HG03460 (cell line): ENCODE measurements at regions not wholly inside any gene's neighbourhood (a gene's known extent, or its start where the extent isn't known, plus 50 kb on each side); places are given as distances from the start of the nearest gene placed in this dataset.
"Not testable (repeated sequence)": the region's sequence is repeated elsewhere in the genome, so short reads cannot be mapped to it uniquely, and the experiment has no call there.

ENCODE experiments used
- ATAC-seq: cut with Tn5 transposase; IDR thresholded peaks from one replicate; pipeline ENCODE4 v1.9.1; 2021; ENCODE audit not compliant: unreplicated experiment

DNA sequence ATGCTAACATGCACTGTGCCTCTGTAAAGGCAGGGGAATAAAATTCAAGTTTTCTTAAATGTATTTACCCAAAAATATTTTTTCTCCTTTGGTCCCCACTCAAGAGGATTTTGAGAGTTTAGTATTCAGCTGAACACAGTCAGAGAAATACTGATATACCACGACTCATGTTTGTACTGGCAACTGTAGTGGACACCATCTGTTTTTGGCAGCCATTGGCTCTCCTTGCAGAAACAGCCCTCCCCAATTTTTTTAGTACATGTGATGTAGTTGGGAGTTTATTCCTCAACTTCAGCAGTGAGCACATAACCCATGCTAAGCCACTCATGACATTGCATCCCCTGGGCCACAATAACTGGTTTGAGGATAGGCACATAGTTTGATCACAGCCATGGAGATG is 154.8 kb upstream of the POU3F1 start:
- no peak for ATAC-seq

DNA sequence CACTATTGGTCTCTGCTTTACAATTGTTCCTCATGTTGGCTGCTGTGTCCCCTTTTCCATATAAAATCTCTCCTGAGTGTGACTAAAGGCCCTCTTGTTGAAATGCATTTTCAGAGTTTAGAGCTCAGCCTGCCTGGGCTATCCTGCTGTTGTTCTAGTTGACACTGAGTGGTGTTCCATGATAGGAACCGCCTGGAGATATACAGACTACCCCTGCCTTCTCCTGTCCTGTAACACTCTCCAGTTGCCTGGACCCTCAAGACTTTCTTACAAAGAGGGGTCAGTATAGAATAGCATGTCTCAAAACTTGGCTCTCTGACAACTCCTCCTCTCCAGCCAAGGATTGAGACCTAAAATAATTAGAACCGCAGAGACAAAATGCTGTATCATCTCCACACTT is 152.0 kb upstream of the POU3F1 start:
- no peak for ATAC-seq

DNA sequence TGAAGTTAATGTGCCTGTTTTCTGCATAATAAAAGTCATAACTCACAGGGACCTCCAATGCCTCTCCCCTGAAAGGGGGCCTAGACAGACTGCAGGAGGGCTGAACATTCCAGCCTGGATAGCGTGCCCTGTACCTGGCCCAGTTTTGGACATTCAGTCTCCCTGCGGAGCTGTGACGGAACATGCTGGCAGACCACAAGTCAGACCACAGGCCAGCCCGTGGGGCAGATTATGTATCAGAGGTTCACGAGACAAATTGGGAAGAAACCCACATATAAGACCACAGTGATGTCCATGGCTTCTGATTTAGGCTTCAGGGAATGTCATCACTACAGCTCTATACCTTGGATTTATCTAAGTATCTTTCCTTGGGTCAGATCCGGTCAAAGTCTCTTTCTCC is 151.5 kb upstream of the POU3F1 start:
- ATAC-seq: no peak

DNA sequence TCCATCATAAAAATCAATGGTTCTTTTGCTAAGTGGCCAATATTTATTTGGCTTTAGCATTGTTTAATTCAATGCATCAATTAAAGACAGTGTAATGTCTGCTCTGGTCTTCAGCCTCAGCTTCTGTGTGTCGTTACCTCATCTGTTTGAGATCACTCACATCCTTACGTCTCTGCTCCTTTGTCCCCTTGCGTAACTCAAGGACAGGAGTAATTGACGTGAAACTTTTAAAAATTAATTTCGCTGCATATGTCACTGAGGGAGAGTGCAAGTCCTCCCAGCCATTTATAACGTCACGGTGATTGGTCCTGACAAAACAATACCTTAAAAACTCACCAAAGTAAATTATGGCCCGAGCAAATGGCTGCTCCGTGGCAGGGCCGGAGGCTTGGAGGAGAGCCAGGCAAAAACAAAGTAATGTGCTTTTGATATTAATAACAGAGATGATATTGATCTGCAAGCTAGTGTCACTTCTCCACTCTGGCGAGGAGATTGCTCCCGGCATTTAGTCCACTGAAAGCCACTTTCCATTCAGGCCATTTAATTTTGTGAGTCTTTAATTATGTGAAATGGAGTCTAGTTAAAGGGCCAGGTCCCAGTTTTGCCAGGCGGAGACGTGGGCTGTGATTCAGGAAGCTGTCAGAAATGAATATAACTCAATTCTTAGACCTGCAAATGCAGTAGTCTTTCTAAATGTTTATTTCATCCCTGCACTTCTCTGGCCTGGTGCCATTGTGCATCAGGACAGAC is 150.9 kb upstream of the POU3F1 start:
- no peak for ATAC-seq

DNA sequence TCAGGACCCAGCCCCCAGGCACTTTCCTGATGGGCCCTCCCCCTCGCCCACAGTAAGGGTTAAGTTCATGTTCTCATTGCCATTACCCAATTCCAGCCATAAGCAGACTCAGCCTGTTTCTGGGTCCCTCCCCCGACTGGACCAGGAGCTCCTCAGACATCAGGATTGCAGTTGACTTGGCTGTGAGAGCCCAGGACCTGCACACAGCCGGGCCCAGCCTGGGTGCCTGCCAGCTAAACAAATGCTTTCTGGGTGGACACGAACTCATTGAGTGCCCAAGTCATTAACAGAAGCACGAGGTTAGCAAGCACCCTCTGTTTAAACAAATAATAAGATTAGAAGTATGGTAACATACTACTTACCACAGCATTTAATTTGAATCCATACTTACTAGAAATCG is 147.9 kb upstream of the POU3F1 start:
- no peak for ATAC-seq

DNA sequence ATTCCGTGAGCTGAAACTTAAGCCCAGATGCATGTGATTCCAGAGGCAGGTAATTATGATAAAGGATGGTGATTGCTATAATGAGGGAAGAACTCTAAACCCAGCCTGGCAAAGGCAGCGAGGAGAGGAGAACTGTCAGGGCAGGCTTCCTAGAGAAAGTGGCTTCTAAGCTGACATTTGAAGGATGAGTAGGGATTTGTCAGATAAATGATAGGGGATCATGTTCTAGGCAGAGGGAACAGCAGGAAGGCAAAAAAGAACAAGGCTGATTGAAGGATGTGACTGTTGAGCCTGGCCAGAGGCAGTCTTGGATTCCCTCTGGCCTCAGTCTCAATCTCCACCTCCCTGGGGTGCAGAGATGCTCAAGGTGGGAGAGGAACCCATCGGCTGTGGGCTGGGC is 146.4 kb upstream of the POU3F1 start:
- ATAC-seq: no peak

DNA sequence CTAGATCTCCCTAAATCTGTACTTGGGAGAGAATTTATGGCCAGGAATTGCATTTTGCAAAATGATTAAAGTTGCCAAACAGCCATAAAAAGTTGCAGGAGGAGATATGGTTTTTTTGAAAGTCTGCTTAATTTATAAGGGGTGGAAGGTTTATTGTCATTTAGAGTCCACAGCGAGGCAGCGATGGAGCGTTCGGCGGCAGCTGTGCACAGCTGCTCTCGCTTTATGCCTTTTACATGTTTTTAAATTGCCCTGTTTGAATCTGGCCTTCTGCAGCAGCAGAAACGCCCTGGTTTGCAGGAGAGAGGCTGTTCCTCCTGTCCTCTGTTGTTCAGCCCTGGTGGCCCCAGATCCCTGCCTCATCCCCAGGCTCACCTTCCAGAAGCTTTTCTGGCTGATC is 144.9 kb upstream of the POU3F1 start:
- no peak for ATAC-seq

DNA sequence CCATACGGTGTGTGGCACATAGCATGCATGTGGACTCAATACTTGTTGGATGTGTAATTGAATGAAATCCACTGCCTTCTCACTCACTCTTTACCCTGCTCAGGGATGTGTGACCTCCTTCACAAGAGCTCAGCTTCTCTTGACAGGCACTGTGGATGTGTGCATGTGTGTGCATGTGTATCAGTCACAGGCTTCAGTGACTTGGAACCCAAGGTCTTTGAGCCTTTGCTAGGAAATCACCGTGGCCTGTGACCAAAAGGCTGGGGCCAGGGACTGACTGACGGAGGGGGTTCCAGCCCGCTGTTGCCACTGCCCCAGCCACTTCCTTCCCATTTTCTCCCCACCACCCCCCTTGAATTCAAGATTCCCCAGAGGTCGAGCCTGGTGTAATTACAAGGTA is 144.4 kb upstream of the POU3F1 start:
- no peak for ATAC-seq

DNA sequence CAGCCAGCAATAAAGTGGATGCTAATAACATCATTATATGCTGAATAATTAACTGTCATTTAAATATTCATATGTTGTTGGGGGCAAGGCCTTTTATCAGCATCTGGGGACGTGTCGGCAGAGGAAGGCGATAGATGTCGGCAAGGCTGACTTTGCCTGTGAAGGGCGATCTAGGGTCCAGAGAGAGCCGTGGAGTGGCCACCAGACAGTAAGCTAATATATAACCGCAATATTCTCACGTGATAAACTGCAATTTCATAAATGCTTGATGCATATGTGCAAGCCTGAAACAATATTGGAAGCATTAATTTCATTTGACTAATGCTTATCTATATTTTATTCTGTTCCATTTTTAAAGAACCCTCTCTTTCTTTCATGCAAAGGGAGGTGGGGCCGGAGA is 141.0 kb upstream of the POU3F1 start:
- no peak for ATAC-seq

DNA sequence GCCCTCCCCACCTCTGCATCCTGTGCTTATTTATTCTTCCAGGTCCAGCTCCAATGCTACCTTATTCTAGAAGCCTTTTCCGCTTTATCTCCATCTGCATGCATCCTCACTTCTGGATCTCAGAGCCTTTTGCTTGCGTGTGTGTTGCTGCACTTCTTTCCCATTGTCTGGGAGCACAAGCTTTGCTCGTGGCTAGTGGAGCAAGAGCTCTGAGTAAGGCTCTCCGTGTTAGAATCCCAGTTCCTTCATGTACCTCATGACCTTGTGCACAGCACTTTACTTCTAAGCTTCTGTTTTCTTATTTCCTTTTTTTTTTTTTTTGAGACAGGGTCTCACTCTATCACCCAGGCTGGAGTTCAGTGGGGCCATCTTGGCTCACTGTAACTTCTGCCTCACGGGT is 140.0 kb upstream of the POU3F1 start:
- no peak for ATAC-seq

DNA sequence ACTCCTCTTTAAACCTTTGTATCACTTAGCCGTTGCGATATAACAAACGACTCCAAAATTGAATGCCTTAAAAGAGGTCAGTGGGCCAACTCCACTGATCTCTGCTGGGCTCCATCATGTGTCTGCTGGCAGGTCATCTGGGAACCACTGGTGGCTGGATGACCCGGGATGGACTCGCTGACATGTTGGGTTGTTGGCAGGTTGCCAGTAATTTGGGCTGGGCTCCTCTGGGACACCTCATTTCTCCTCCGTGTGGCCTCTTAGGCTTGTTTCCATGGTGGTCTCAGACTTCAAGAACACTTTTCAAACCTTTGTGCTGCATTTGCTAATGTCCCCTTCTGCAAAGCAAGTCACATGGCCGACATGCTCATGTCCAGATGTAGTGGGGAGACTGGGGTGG is 139.3 kb upstream of the POU3F1 start:
- ATAC-seq: no peak

DNA sequence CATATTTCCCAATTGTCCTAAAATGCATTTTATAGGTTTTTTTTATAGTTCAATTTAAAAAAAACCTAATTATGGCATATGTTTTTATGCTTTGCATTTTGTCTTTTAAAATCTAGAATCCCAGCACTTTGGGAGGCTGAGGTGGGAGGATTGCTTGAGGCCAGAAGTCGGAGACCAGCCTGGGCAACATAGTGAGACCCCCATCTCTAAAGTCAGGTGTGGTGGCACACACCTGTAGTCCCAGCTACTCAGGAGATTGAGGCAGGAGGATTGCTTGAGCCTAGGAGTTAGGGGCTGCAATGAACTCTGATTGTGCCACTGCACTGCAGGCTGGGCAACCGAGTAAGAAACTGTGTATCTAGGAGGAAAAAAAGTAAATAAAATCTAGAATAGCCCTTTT is 137.2 kb upstream of the POU3F1 start:
- no peak for ATAC-seq

DNA sequence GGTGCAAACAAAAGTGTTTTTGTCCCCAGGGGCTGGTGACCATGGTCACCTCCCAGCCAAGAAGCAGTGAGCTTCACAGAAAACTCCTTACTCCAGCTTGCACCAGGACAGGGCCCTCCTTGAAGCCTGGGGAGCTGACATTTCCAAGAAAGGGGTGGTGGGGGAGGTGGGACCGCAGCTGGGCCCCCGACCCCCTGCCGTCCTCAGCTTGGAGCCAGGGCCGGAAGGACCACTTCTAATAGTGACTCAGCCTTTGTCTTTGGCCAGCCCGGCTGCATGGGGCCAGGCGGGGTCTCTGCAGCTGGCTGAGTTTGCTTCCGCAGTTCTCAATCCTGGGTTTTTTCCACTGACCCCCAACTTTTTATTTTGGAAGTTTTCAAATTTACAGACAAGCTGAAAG is 136.5 kb upstream of the POU3F1 start:
- ATAC-seq: no peak

DNA sequence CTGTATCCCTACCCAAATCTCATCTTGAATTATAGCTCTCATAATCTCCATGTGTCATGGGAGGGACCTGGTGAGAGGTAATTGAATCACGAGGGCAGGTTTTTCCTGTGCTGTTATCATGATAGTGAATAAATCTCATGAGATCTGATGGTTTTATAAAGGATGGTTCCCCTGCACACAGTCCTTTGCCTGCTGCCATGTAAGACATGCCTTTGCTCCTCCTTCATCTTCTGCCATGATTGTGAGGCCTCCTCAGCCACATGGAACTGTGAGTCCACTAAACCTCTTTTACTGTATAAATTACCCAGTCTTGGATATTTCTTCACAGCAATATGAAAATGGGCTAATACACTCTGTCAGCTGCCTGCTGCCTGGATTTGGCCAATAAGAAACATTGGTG is 133.8 kb upstream of the POU3F1 start:
- ATAC-seq: not testable (repeated sequence)

DNA sequence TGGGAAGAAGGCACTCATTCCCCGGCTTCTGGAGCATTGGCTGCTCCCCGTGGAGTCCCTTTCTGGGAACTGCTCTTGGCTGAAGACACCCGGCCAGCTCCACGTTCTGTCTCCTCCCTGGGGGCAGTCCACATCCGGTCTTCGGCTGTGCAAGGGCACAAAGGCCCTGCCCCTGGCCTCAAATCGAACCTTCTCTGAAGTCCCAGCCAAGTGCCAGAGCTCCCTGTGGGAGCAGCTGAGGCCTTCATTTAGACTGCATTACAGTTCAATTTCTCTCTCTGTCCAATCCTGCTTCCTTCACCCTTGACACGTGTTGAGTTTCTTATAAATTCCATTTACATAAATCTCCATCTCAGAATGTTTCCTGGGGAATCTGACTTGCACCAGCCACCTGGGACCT is 132.9 kb upstream of the POU3F1 start:
- ATAC-seq: no peak

DNA sequence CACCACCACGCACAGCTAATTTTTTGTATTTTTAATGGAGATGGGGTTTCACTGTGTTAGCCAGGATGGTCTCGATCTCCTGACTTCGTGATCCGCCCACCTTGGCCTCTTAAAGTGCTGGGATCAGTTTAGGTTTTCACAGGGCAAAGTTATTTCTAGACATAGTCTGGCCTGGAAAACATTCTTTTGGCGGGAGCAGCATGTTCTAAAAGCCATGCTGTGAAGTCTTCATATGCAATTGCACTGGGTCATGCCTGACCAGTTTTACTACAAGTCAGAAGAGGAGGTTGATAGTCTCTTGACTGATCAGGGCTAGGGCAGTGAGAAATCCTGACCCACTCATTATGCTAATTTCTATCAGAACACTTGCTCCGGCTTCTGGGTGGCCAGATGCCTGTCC is 131.6 kb upstream of the POU3F1 start:
- ATAC-seq: no peak

DNA sequence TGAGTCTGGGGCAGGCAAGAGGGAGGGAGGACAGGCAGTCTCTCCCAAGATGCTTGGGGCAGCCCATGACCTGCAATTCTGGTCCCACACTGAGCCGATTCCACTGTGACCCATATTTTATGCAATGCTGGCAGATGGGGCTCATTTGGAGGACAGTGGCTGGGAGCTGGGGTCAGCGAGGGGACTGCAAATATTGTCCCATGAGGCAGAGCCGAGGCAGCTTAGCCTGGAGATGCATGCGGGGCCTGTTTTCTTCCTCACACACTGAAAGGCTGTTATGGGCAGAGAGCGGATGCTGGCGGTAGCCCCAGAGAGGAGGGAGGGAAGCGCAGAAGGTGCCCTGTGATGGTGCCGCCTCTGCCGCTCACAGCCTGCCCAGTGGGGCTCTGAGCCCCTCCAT is 128.5 kb upstream of the POU3F1 start:
- ATAC-seq: no peak

DNA sequence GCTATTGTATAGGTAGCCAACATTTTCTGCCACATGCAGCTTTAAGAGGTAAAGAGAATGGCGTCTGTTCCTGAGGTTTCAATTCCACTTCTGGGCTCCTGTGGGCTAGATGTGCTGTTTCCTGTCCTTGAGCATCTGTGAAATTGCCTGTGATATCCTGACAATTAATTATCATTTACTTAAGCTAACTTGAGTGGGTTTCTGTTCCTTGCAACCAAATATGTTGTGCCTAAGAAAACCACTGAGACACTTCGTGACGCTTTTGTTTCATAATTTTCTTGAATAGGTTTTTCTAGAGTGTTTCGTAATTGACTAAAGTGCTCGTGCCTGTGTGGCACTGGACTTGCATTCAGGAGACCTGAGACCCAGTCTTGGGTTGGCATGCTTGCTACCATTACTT is 127.3 kb upstream of the POU3F1 start:
- peak; percentile 29 for ATAC-seq

DNA sequence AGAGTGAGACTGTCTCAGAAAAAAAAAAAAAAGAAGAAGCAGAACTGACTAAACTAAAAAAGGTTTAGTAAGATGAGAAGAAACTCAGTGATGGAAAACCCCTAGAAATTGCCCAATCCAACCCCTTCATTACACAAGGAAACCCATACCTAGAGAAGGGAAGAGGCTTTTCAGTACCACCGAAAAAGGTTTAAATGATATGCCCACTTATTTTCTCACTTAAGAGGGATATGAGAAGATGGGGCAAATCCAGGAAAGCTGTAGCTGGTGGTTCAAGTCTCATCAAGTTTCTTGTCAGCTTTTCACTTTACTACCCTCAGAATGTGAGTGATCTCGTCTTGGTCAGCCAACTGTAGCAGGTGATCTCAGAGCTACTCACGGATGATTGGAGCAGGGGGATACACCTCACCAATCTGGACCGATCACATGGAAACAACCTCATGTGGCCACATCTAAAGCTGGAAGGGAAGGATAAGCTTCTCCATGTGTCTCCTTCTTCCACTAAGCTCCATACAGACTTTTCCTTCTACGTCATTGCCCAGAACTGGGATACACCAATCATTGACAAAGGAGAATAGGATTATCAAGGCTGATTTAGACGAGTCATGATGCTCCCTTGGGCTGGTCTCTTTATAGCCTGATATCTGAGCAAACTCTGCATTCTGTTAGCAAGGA is 126.7 kb upstream of the POU3F1 start:
- ATAC-seq: peak; percentile 67

DNA sequence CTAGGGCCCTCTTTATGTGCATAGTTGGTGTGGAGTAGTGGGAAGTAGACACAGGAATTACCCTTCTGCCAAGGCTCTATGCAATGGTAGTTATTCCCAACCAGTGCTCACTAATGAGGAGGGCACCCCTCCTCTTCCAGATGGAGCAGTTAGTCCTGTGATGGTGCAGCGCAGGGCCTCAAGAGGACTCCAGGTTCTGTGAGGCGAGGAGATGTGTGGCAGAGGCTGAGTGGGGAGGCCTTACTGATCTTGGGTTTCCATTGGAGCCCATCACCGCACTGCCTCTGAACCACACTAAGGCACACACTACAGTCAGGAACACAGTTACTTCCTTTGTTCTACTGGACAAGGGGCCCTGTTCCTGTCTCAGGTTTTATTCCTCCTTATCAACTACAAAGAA is 122.5 kb upstream of the POU3F1 start:
- ATAC-seq: no peak

DNA sequence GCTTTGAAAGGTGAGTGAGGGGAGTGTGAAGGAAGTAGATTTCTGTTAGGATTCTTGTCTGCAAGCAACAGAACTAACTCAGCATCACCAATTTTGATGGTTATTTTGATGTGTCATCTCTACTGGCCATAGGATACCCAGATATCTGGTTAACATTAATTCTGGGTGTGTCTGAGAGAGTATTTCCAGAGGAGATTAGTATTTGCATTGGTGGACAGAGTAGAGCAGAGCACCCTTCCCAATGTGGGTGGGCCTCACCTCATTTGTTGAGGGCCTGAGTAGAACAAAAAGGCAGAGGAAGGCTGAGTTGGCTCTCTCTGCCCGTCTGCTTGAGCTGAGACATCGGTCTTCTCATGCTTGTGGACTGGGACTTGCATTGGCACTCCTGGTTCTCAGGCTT is 121.8 kb upstream of the POU3F1 start:
- ATAC-seq: no peak

DNA sequence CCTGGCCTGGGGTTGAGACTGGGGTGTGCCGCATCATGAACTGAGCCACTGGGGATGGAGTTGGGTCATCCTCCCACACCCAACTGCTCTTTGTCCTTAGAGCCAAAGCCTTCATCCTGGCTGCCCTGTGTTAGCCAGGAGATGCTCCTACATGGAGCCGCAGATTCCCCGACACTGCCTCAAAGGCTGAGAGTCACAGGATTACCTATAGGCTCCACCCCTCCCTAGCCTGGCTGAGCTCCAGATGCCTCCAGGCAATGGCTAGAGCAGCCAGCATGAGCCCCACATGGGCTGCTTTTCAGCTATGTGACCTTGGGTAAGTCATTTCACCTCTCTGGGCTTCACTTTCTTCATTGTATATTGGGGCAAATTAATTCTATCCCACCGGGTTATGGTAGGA is 119.9 kb upstream of the POU3F1 start:
- no peak for ATAC-seq
